HG03025 (cell line): ENCODE measurements at regions not wholly inside any gene's neighbourhood (a gene's known extent, or its start where the extent isn't known, plus 50 kb on each side); places are given as distances from the start of the nearest gene placed in this dataset.
"Not testable (repeated sequence)": the region's sequence is repeated elsewhere in the genome, so short reads cannot be mapped to it uniquely, and the experiment has no call there.

Source experiments
- ATAC-seq: cut with Tn5 transposase; IDR thresholded peaks from one replicate; pipeline ENCODE4 v1.9.1; 2021; ENCODE audit warnings: mild to moderate bottlenecking, moderate library complexity; ENCODE audit not compliant: unreplicated experiment, low FRiP score

- ATAC-seq, result no peak
These were observed 774.5 kb upstream of the RGMB start for GRCh38 chr5:97998941-97999340.

- ATAC-seq, result no peak
These were observed 769.0 kb upstream of the RGMB start for GRCh38 chr5:98004463-98004862.

DNA sequence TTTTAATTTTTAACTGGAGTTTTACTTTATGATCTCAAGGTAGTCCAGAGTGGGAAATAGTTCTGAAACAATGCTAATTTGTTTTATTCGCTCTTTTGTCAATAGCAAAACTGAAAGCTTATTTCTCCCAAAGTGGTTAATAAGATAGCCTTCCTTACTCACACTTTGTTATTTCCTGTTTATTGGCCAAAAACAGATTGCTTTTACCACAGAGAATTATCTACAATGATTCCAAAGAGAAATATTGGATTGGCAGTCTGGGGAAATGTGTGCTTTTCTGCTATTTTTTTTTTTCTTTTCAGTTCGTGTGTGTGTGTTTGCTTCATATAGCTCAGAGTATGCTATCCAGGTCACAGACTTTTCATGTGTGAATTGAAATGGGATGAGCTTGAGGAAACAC, 756.7 kb upstream of the RGMB start:
- no peak for ATAC-seq

DNA sequence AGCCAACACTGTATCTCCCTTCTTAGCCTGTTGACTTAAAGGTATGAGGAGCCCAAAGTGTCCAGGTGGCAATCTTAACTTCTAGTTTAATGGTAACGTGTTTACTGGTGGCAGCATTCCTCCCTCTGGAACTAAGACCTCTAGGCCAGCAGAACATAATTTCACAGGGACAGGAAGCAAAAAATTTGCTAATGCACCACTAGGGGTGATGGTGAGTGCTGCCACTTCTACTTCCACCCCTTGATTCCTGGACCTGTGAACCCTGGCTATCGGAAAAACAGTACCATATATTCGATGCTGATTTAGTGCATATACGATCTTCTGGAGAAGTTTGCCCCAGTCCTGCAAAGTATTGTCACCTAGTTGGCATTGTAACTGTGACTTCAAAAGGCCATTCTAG, 743.2 kb upstream of the RGMB start:
- not testable (repeated sequence) for ATAC-seq

DNA sequence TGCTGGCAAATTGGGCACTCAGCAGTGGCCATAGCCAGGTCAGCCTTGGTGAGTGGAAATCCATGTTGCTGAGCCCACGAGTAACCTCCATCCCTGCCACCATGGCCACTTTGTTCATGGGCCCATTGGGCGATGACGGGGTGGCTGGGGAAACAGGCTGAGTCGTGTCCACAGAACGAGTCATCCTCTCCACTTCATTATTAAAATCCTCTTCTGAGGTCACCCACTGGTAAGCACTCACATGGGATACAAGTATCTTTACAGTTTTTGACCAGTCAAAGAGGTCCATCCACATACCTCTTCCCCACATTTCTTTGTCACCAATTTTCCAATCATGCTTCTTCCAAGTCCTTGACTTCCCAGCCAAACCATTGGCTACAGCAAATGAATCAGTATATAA, 742.4 kb upstream of the RGMB start:
- ATAC-seq, result not testable (repeated sequence)

- no peak for ATAC-seq
These were observed 742.0 kb upstream of the RGMB start for GRCh38 chr5:98031496-98031895.

DNA sequence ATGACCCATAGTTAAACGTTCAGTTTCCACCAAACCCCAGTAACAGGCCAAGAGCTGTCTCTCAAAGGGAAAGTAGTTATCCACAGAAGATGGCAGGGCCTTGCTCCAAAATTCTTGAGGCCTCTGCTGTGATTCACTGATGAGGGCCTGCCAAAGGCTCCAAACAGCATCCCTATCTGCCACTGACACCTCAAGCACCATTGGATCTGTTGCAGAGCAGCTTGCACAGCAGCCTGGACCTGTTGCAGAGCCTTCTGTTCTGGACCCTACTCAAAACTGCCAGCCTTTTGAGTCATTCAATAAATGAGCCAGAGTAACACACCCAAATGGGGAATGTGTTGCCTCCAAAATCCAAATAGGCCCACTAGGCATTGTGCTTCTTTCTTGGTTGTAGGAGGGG, 741.5 kb upstream of the RGMB start:
- no peak for ATAC-seq

- no peak for ATAC-seq
These were observed 731.8 kb upstream of the RGMB start for GRCh38 chr5:98041661-98042060.

DNA sequence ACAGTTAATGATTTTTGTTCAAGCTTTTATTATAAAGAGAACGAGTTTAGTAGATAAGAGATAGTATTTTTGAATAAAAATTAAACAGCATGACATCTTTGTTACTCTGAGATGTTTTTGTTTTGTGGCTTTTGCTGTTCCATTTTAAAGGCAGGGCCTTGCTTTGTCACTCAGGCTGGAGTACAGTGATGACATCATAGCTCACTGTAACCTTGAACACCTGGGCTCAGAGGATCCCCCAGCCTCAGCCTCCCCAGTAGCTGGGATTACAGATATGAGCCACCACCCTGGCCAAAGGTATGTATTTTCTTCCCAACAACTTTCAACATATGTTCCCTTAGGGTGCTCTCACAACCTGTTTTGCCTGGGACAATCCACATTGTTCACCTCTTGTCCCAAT, 730.9 kb upstream of the RGMB start:
- ATAC-seq, result no peak

- ATAC-seq, result no peak
These were observed 730.5 kb upstream of the RGMB start for GRCh38 chr5:98042961-98043360.

- ATAC-seq, result no peak
These were observed 722.9 kb upstream of the RGMB start for GRCh38 chr5:98050583-98050982.

- ATAC-seq, result no peak
These were observed 720.3 kb upstream of the RGMB start for GRCh38 chr5:98053170-98053569.

- no peak for ATAC-seq
These were observed 713.3 kb upstream of the RGMB start for GRCh38 chr5:98060148-98060547.

DNA sequence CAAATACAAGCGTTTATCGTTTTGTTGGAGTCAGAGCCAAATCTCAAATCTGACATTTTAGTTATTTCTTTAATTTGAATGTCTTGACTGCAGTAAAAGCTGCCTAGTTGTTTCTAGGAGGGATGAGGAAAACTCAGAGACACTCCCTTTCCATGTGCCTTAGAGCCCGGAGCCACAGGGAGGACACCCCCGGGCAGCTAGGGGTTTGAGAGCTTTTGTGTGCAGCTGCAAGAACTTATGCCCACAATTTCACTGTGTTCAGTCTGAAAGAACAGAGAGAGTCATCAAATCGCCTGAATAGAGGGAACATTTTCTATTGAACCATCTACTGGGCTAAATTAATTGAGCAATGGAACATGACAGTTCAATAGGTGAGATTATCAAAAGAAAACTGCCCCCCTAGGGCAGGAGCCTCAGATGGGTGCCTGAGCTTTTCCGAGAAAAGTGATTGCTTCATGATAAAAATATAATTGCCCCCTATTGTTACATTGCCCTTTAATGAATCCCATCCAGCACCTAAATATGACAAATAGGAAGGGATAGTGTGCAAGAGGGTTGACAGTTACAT, 709.3 kb upstream of the RGMB start:
- no peak for ATAC-seq

- no peak for ATAC-seq
These were observed 708.1 kb upstream of the RGMB start for GRCh38 chr5:98065261-98065909.

DNA sequence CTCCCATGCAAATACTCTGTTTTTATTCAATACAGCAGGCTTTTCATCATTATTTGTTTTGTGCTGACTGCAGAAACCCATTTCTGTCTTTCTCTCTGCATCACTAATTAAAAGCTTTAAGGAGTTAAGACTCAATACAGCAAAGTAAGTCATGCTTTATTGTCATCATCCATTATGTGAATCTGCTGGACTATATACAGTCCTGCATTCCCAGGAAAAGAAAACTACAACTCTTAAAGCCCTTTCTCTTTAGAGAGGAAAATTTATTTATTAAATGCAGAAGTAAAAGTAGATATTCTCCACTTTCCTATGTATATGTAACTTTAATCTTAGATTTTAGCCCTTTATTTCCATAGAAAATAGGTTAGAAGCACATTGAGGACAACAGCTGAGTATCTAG, 706.6 kb upstream of the RGMB start:
- ATAC-seq, result no peak

DNA sequence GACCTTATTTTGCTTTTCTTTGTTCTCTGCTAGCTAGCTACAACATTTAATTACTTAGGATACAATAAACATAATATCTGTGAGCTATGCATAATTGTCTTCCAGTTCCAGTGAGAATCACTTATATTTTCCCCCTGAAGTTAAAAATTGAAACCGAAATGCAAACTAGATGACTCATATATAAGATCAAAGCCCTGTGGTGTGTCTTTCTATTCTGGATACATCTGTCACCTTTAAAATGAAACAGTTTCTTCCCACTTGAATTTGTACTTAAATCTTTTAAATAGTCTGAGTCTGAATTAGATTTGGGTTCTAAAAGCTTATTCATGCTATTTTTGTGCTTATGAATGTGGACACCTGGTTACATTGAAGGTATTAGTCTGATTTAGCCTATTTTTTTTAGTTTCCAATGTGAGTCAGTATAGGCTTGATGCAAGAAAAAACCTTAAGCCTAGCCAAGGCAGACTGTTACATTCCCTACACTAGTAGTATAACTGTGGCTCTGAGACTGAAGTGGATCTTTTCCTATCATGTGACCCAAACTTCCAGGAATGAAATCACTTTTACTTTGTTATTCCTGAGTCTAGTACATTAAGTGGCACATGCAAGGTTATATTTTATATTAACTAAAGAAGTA, 703.5 kb upstream of the RGMB start:
- no peak for ATAC-seq

DNA sequence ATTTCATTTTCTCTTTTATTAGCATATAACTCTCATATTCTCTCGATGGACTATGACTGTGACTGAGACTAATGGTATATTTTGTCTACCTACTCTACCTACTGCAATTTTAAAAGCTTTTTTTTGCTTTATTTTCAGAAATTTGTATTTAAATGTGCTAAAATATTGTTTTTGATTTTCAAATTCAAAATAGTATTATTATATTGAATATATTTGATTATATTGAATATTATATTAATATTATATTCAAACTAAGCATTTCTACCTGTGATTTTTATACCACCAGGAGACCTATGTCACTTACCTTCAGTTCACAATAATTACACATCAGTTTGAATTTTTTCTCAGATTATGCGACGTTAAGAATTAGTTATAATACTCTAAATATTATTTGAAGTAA, 700.5 kb upstream of the RGMB start:
- no peak for ATAC-seq

- ATAC-seq, result no peak
These were observed 697.0 kb upstream of the RGMB start for GRCh38 chr5:98076501-98076900.

GRCh38 chr5:98085593-98085992, 687.9 kb upstream of the RGMB start:
- no peak for ATAC-seq

DNA sequence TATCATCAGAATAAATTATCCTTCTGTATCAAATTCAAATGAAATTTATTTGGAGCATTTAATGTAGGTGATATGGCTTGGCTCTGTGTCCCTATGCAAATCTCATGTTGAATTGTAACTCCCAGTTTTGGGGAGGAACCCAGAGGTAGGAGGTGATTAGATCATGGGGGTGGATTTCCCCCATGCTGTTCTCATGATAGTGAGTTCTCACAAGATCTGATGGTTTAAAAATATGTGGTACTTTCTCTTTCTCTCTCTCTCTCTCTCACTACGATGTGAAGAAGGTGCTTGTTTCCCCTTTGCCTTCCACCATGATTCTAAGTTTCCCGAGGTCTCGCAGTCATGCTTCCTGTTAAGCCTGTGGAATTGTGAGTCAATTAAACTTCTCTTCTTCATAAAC, 678.4 kb upstream of the RGMB start:
- ATAC-seq, result no peak

DNA sequence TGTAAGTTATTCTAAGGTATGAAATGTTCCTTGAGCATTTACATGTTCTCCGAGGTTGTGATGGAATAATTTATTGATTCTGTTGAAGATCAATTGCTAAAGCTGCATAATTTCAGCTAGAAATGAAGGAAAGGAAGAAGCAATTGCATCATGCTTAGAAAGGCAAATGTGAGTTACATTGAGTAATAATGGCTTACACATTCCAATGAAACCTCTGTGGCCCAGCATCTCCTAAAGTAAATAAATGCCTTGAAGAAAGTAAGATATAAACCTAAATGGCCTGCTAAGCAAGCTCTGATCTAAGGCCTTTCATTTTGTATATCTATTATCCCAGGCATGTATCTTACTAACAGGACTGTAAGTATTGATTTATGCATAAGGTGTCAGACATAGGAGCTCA, 677.3 kb upstream of the RGMB start:
- no peak for ATAC-seq
